ENCODE measurements at regions not wholly inside any gene's neighbourhood (a gene's known extent, or its start where the extent isn't known, plus 50 kb on each side); places are given as distances from the start of the nearest gene placed in this dataset.

GRCh38 chr2:39872748-39873147, 93.7 kb upstream of the THUMPD2 start:
- Mint-ChIP-seq H3K27me3 (ENCODE audit: low read depth) (no peaks in the 10 kb centered on the region), H3K36me3 (no peaks in the 10 kb centered on the region), H3K4me1 (no peaks in the 10 kb centered on the region), H3K9me3 (no peaks in the 10 kb centered on the region), H3K4me3 (no peak overlapping the region), H3K27ac (no peak overlapping the region)
- ATAC-seq, result no peak
- ChIA-PET CTCF (interaction anchor here (1.2 kb wide), 1 partner anchor 35 kb away, joined by 3 read pairs; no protein-coding TSS in a partner anchor), POLR2A (no interaction called here)
- no peak for DNase-seq (ENCODE audit: low spot score)
- TF ChIP-seq ARID4B (CRISPR knock-in tag; IDR thresholded peaks at IDR 0.05; ENCODE audit: borderline replicate concordance), result no peak
- no peak for TF ChIP-seq IRF1 (CRISPR knock-in tag; IDR thresholded peaks at IDR 0.05)
- no peak for TF ChIP-seq MAX (CRISPR knock-in tag; IDR thresholded peaks at IDR 0.05)
- no peak for TF ChIP-seq USF1 (CRISPR knock-in tag; IDR thresholded peaks at IDR 0.05)
- TF ChIP-seq ZBTB43 (CRISPR knock-in tag; IDR thresholded peaks at IDR 0.05), result no peak
- TF ChIP-seq GABPB1 (CRISPR knock-in tag; IDR thresholded peaks at IDR 0.05), result no peak
- TF ChIP-seq ZBTB21 (CRISPR knock-in tag; IDR thresholded peaks at IDR 0.05; ENCODE audit: borderline replicate concordance), result no peak
- no peak for TF ChIP-seq ZNF281 (CRISPR knock-in tag; IDR thresholded peaks at IDR 0.05)

GRCh38 chr2:39871291-39871761, 92.3 kb upstream of the THUMPD2 start:
- no peaks in the 10 kb centered on the region for H3K4me1 Mint-ChIP-seq
- ChIA-PET POLR2A (no interaction called here), CTCF (no interaction called here)
- no peak overlapping the region for H3K27ac Mint-ChIP-seq
- no peaks in the 10 kb centered on the region for H3K36me3 Mint-ChIP-seq
- no peak for ATAC-seq
- no peaks in the 10 kb centered on the region for H3K27me3 Mint-ChIP-seq (ENCODE audit: low read depth)
- H3K4me3 Mint-ChIP-seq, result no peak overlapping the region
- no peak for DNase-seq (ENCODE audit: low spot score)
- H3K9me3 Mint-ChIP-seq, result no peaks in the 10 kb centered on the region
- TF ChIP-seq ZNF425 (CRISPR knock-in tag; conservative IDR thresholded peaks at IDR 0.05) (no peak), CBFB (CRISPR knock-in tag; IDR thresholded peaks at IDR 0.05; ENCODE audit: low read depth) (no peak), AR (CRISPR knock-in tag; IDR thresholded peaks at IDR 0.05) (no peak), ATF1 (CRISPR knock-in tag; IDR thresholded peaks at IDR 0.05) (no peak), CTCF (IDR thresholded peaks at IDR 0.05) (no peak), FOXP4 (CRISPR knock-in tag; IDR thresholded peaks at IDR 0.05) (no peak), ZNF232 (CRISPR knock-in tag; IDR thresholded peaks at IDR 0.05) (no peak)

All from WTC11 (cell line).